ENCODE measurements at regions not wholly inside any gene's neighbourhood (a gene's known extent, or its start where the extent isn't known, plus 50 kb on each side); places are given as distances from the start of the nearest gene placed in this dataset.
"Not testable (repeated sequence)": the region's sequence is repeated elsewhere in the genome, so short reads cannot be mapped to it uniquely, and the experiment has no call there.

DNA sequence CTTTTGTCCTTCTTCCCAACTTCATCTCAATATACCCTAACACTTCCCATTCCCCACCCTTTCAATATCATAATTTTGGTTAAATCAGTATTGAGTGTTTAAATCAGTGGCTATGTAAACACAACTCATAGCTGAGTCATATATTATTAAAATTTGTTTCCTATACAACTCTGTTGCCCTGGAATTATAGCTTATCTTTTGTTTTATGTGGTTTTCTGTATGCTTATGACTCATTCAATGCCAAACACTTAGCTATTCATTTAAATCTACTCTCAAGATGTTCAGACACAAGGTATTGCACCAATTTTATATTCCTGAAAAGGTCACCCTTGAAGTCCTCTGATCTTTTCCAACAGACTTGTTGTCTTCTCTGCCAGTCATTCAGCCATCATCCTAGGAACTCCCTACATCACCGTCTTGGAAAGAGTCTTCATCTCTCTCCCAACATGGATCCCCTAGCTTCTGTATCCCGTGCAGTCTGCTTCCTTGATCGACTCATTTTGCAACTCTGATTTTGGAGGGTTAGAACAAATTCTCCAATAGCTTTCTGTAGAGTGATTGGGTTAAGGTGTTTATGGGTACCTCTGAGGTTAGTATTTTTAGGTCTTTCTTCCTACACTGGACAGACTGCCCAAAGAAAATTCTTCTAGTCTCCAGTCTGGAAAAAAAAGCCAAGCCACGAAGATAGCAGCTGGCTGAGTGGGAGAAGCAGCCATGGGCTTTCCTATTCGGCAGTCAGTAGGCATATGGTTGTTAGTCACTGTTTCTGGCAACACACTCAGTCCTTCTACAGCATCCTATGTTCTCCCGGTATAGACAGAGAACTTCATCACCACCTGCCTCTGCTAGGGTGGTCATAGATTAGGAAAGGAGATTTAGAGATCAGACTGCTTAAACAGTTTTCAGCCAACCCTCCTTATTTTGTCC lies 102.1 kb downstream of the CRPPA start:
- DNase-seq: no peak

DNA sequence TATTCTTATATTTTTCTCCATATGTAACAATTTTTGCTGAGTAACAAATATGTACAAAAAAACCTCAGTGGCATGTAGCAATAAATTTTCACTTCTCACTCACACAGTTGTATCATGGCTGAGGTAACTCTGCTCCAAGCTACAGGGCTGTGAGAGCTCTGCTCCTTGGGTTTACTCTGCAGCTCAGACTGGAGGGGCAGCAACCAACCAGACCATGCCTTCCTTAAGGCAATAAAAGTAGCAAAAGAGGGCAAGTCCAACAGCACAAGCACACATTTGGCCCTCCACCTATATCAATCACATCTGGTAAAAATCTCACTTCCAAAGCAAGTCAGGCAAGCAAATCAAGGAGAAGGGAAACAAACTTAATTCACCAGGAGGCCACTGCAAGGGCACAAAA lies 102.9 kb downstream of the CRPPA start:
- no peak for DNase-seq

DNA sequence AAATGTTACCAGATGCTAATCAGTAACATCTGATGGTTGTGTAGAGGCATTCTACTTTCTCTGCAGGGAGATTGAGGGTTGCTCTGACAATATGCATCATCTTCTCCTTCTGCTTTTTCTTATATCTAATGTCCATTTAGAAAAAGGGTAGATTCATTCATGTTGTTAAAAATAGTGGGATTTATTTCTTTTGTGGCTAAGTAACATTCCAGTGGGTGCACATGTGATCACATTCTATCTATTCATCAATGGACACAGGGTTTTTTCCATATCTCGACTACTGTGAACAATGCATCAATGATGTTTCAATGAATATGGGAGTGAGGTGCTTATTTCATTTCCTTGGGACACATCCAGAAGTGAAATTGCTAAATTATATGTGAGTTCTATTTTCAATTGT lies 103.9 kb downstream of the CRPPA start:
- no peak for DNase-seq

GRCh38 chr7:16315280-16315679 lies 106.1 kb downstream of the CRPPA start:
- DNase-seq: no peak

GRCh38 chr7:16309129-16309528 lies 112.2 kb downstream of the CRPPA start:
- DNase-seq: no peak

- no peak for DNase-seq
Measured at GRCh38 chr7:16301291-16301690, 120.0 kb downstream of the CRPPA start.

DNA sequence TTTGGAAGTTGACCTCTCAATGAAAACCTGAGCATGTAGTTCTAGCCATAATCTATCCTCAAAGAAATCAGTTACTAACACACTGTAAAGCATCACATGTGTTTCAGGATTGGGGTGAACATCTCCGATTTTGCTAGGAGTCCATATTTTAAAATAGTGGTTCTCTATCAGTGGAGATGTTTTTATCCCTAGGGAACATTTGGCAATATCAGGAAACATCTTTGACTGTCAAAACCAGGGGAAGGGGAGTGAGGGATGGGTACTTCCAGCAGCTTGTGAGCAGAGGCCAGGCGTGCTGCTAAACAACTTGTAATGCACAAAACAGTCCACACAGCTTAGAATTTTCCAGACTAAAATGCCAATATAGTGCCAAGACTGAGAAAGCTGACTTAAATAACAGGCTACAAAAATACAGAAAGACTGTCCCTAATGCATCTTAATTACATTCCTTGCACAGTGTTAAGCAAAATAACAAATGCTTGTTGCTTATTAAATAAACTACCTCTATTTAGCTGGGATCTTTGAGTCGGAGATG lies 120.9 kb downstream of the CRPPA start:
- no peak for DNase-seq

DNA sequence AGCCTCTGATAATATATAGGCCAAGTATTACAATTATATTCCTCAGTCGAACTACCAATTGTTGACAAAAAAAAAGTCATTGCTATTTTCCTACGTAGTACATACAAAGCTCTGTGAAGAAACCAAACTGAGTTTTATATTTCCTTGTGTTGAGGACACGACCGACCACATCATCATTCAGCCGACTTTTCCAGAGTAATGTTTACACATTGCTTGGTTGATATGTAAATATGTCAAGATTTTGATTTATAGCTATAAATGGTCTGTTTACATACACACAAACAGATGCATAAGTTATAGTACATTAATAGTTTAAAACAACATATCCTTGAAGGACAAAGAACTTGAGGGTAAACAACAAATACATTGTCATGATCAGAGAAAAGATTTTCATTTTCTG lies 121.5 kb downstream of the CRPPA start:
- no peak for DNase-seq

DNA sequence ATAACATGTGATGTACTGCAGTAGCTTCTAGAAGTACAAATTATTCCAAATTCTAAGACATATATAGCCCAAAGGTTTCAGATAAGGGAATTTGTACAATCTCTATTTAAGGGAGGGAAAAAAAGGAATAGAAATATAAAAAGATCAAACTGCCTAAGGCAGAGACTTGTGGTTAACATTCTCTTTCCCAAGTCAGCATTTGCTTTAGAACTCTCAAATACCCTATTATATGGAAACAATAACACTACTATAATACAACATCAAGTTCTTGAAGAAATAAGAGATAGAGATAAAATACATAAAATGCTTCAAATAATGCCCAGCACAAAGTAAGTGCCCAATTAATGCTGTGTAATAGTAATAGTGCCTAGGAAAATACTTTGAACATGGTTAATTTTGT lies 123.1 kb downstream of the CRPPA start:
- DNase-seq: no peak

DNA sequence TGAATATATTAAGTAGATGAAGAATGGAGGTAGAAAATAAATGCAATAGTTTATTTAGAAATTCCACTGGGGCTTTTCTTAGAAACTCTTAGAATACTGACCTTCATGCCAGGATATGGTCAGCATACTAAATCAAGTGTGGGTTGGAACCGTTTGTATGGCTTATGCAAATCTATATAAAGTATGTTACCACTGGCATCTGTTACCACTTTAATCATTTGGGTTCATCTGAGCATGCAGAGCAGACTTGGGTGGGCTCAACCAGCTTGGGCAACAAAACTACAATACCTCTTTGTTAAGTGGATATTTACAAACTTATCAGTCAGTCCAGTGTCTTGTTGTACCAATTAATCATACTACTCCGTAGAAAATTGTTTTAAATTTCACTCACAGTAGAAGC lies 125.8 kb downstream of the CRPPA start:
- no peak for DNase-seq

- DNase-seq: no peak
Measured at GRCh38 chr7:16293669-16294425, 127.5 kb downstream of the CRPPA start.

GRCh38 chr7:16284581-16284980 lies 136.8 kb downstream of the CRPPA start:
- no peak for DNase-seq

DNA sequence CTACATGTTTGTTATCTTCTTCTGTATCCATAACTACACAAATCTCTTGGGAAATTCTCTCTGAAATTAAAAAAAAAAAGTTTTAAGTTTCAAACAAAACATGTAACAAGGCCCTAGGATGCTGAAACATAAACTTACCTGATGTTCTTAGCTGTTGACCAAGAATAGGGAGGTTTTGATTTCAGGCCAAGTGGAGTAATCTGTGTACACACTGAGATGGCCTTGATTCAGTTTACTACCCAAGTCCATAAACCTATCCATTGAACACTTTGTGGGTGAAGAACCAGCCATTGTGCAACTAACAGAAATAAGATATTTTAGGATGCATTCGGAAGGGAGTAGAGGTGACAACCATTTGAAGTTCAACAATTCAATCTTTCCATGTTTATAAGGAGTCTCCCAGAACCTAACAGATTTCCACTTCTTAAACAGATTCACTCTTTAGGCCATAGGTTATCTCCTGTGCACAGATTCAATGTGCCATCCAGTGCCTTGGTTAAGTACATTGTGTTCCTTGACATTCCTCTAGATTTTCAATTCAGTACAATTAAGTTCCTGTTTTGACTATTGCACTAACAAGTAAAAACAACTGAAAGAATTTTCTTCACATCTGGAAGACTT lies 143.1 kb downstream of the CRPPA start:
- DNase-seq: no peak

DNA sequence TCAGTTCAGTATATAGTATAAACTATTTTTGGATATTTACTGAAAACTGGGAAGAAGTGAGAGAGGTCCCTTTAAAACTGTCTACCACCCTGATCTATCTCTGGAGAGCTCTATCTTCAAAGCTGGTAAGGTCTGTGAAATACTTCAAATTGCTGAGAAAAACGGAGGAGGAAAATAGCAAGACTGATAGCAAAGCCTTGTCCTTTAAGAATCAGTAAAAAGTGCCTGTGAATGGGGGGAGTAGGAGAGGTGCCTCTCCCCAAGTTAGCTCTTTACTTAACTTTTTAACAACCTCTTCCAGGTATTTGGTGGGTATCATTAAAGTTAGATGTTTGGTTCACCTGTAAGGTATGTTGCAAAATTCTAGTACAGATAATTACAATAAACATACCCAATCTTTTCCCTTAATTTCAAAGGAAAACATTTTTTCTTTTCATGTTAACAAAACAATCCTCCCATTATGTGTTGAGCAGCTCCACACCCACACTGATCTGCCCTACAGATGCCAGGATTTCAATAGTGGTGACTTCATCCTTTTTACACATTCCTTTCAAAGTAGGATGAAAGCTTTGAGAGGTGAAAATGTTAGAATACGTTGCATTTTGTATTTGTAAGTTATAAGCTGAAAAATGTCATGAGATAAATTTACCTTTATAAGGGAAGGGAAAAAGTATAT lies 149.2 kb downstream of the CRPPA start:
- no peak for DNase-seq

- DNase-seq: no peak
Measured at GRCh38 chr7:16271355-16271915, 149.9 kb downstream of the CRPPA start.

- no peak for DNase-seq
Measured at GRCh38 chr7:16270844-16271243, 150.5 kb downstream of the CRPPA start.

- no peak for DNase-seq
Measured at GRCh38 chr7:16268821-16269768, 152.2 kb downstream of the CRPPA start.

DNA sequence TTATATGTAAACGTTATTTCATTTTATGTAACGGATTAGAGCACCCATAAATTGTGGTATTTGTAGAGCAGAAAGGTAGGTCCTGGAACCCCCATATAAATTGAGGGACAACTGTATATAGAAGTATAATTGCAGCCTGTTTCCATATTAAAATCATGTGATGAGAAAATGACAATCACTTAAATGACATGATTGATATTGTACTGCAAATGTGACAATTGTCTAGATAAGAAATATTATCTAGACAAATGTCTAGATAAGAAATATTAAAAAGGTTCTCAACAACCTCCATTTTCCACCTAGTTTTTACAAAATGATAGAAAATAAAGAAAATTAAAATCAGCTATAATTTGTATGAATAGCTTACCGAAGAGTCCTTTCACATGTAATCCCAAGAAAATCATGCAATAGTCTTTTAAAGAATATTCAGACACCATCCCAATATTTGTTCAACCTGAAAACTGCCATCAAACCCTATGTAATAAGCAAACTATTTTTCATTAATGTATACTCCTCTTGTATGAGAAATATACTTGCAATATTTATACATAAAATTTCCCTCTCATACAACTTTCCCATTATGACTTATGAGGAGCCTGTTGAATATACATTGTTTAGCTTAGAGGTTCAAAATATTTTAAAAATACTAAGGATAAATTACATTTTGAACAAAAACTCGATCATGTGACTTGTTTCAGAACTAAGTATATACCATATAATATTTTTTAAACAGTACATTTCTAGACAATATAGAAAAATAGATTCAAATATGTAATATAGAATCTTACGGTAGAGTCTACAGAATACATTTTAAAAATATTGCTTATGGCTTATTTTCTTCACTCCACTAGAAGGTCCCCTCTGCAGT lies 153.2 kb downstream of the CRPPA start:
- no peak for DNase-seq

- DNase-seq: no peak
Measured at GRCh38 chr7:16266877-16267276, 154.5 kb downstream of the CRPPA start.

GRCh38 chr7:16266470-16266869 lies 154.9 kb downstream of the CRPPA start:
- not testable (repeated sequence) for DNase-seq

Measured in activated CD4-positive, alpha-beta T cell treated with anti-CD3 and anti-CD28 coated beads, Interleukin-2, amount 50 U/mL, for 48 hours (primary cell).